Left ventricle myocardium inferior (tissue), 1 donor: ENCODE measurements at regions not wholly inside any gene's neighbourhood (a gene's known extent, or its start where the extent isn't known, plus 50 kb on each side); places are given as distances from the start of the nearest gene placed in this dataset.

ENCODE experiments used
- DNase-seq: peaks from one replicate; pipeline ENCODE4 v3.0.0-alpha.2; 2020
- H3K27ac ChIP-seq: fragments of 200-600 bp; replicated peaks from 2 replicates; pipeline ENCODE4 v1.8.0; 2021
- H3K27me3 ChIP-seq: fragments of 200-600 bp; 2 replicates; pipeline ENCODE4 v1.8.0; 2021; ENCODE audit warnings: low read depth
- H3K36me3 ChIP-seq: fragments of 200-600 bp; 2 replicates; pipeline ENCODE4 v1.8.0; 2021
- H3K4me1 ChIP-seq: fragments of 200-600 bp; 2 replicates; pipeline ENCODE4 v1.8.0; 2021
- H3K4me3 ChIP-seq: fragments of 200-600 bp; 2 replicates; pipeline ENCODE4 v1.8.0; 2021; ENCODE audit warnings: mild to moderate bottlenecking, moderate library complexity
- H3K9me3 ChIP-seq: fragments of 200-600 bp; replicated peaks from 2 replicates; pipeline ENCODE4 v1.8.0; 2021
- CTCF ChIP-seq: fragments of 200-600 bp; IDR thresholded peaks from 2 replicates; pipeline ENCODE4 v1.8.0; 2021; ENCODE audit warnings: antibody characterized with exemption, mild to moderate bottlenecking, borderline replicate concordance
- intact Hi-C: fragments of 100-400 bp; cut with micrococcal nuclease; formaldehyde crosslinking; loops from one replicate; pipeline ENCODE4 v1.11.0; 2022
- donor health status: DM: no; HTN: yes; CAD: no; lungs with severe emphysema.

GRCh38 chr1:60234776-60235175, 161.2 kb upstream of the C1orf87 start:
- Histone ChIP-seq H3K27ac (no peak overlapping the region), H3K9me3 (peaks cover 13% of the 10 kb centered on the region), H3K36me3 (no peaks in the 10 kb centered on the region), H3K4me3 (no peak overlapping the region), H3K27me3 (no peaks in the 10 kb centered on the region), H3K4me1 (no peaks in the 10 kb centered on the region)
- no peak for DNase-seq
- intact Hi-C loops, result no loop called here
- no peak for TF ChIP-seq CTCF

GRCh38 chr1:60229821-60230220, 156.3 kb upstream of the C1orf87 start:
- no peak for DNase-seq
- no peak overlapping the region for H3K27ac ChIP-seq
- intact Hi-C loops, result no loop called here
- H3K27me3 ChIP-seq, result no peaks in the 10 kb centered on the region
- H3K4me1 ChIP-seq, result no peaks in the 10 kb centered on the region
- H3K36me3 ChIP-seq, result no peaks in the 10 kb centered on the region
- H3K9me3 ChIP-seq, result no peaks in the 10 kb centered on the region
- TF ChIP-seq CTCF, result no peak
- no peak overlapping the region for H3K4me3 ChIP-seq

- no peaks in the 10 kb centered on the region for H3K36me3 ChIP-seq
- H3K27ac ChIP-seq, result no peak overlapping the region
- H3K27me3 ChIP-seq, result no peaks in the 10 kb centered on the region
- H3K4me3 ChIP-seq, result no peak overlapping the region
- no peak for TF ChIP-seq CTCF
- no peaks in the 10 kb centered on the region for H3K9me3 ChIP-seq
- intact Hi-C loops, result no loop called here
- no peak for DNase-seq
- no peaks in the 10 kb centered on the region for H3K4me1 ChIP-seq
Observed at GRCh38 chr1:60228041-60228491, 154.5 kb upstream of the C1orf87 start.

GRCh38 chr1:60227601-60228000, 154.0 kb upstream of the C1orf87 start:
- Histone ChIP-seq H3K36me3 (no peaks in the 10 kb centered on the region), H3K27me3 (no peaks in the 10 kb centered on the region), H3K4me1 (no peaks in the 10 kb centered on the region), H3K27ac (no peak overlapping the region), H3K4me3 (no peak overlapping the region), H3K9me3 (no peaks in the 10 kb centered on the region)
- intact Hi-C loops, result no loop called here
- no peak for TF ChIP-seq CTCF
- no peak for DNase-seq

GRCh38 chr1:60225486-60225885, 151.9 kb upstream of the C1orf87 start:
- Histone ChIP-seq H3K36me3 (no peaks in the 10 kb centered on the region), H3K27me3 (no peaks in the 10 kb centered on the region), H3K4me3 (no peak overlapping the region), H3K4me1 (no peaks in the 10 kb centered on the region), H3K27ac (no peak overlapping the region), H3K9me3 (no peaks in the 10 kb centered on the region)
- intact Hi-C loops, result no loop called here
- DNase-seq, result no peak
- TF ChIP-seq CTCF, result no peak

- Histone ChIP-seq H3K4me1 (no peaks in the 10 kb centered on the region), H3K9me3 (no peaks in the 10 kb centered on the region), H3K36me3 (no peaks in the 10 kb centered on the region), H3K4me3 (no peak overlapping the region), H3K27ac (no peak overlapping the region), H3K27me3 (no peaks in the 10 kb centered on the region)
- no peak for DNase-seq
- intact Hi-C loops, result no loop called here
- TF ChIP-seq CTCF, result no peak
Observed at GRCh38 chr1:60224523-60224922, 151.0 kb upstream of the C1orf87 start.
